Neural cell (in vitro differentiated cells): ENCODE measurements at regions not wholly inside any gene's neighbourhood (a gene's known extent, or its start where the extent isn't known, plus 50 kb on each side); places are given as distances from the start of the nearest gene placed in this dataset.

Experiments
- CTCF ChIP-seq: fragments of 450-650 bp; IDR thresholded peaks from 2 replicates; pipeline ENCODE4 v1.5.1; 2014; ENCODE audit warnings: antibody characterized with exemption, mild to moderate bottlenecking, moderate library complexity; ENCODE audit not compliant: poor library complexity, severe bottlenecking
- EP300 ChIP-seq: fragments of 450-650 bp; conservative IDR thresholded peaks from 2 replicates; pipeline ENCODE4 v1.6.1; 2014; ENCODE audit warnings: antibody characterized with exemption, mild to moderate bottlenecking, moderate library complexity; ENCODE audit not compliant: poor library complexity, severe bottlenecking
- EZH2 ChIP-seq: fragments of 200-600, 300-800 bp; shearing (Covaris generic), sonication (generic); IDR thresholded peaks from 2 replicates; pipeline ENCODE4 v1.6.1; 2014; ENCODE audit warnings: antibody characterized with exemption, low read length, borderline replicate concordance, mild to moderate bottlenecking; ENCODE audit not compliant: insufficient read depth, poor library complexity, severe bottlenecking
- MXI1 ChIP-seq: fragments of 450-650 bp; conservative IDR thresholded peaks from 2 replicates; pipeline ENCODE4 v1.6.1; 2014; ENCODE audit warnings: antibody characterized with exemption, mild to moderate bottlenecking; ENCODE audit not compliant: poor library complexity, severe bottlenecking
- POLR2AphosphoS5 ChIP-seq: IDR thresholded peaks from 2 replicates; pipeline ENCODE4 v1.6.1; 2012
- REST ChIP-seq: IDR thresholded peaks from 2 replicates; pipeline ENCODE4 v1.6.1; 2012; ENCODE audit warnings: borderline replicate concordance
- SMC3 ChIP-seq: fragments of 450-650 bp; conservative IDR thresholded peaks from 2 replicates; pipeline ENCODE4 v1.6.1; 2014; ENCODE audit warnings: antibody characterized with exemption, mild to moderate bottlenecking, moderate library complexity; ENCODE audit not compliant: poor library complexity

GRCh38 chr13:62682788-62683187 is 1267.1 kb upstream of the PCDH20 start:
- no peak for TF ChIP-seq CTCF
- TF ChIP-seq EZH2: no peak
- no peak for TF ChIP-seq POLR2AphosphoS5
- no peak for TF ChIP-seq MXI1
- no peak for TF ChIP-seq EP300
- TF ChIP-seq SMC3: no peak
- no peak for TF ChIP-seq REST
